Right lobe of liver (tissue), 4 donors: ENCODE measurements at regions not wholly inside any gene's neighbourhood (a gene's known extent, or its start where the extent isn't known, plus 50 kb on each side); places are given as distances from the start of the nearest gene placed in this dataset.

Experiments used
- POLR2A ChIP-seq: fragments of 450-650 bp; IDR thresholded peaks from one replicate; pipeline ENCODE4 v1.6.1; 2017; ENCODE audit warnings: antibody characterized with exemption, mild to moderate bottlenecking
- TF ChIP-seq, protein P1 (sequence below), 4 donors: fragments of 200-600 bp in 3 of 4; fragments of 450-650 bp in 1 of 4; IDR thresholded peaks; one replicate each; pipeline versions ENCODE4 v1.5.1 to v1.8.0; 2016 to 2022; ENCODE audit warnings: antibody characterized with exemption in 4 of 4, mild to moderate bottlenecking in 2 of 4
- donor health status: DM: no; HTN: no; CAD: no.
- donor health status: DM: no; HTN: no; CAD: no.
- donor health status: DM: no; HTN: yes; CAD: no.

DNA sequence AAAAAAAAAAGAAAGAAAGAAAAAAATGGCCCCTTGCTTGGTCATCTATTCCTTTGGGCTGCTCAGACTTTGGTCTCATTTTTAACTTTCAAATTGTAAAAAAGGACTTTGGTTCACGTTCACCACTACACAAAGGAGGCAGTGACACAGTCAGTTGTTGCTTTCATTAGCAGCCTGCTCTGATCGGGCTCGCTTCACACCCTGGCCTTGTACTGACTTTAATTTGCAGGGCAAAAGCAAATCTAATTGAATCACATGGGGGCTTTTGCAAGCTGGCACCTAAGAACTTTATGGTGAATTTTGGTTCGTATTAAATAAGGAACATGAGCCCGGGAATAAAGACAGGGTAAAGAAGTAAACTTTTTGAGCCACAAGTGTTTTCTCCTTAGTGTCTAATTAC, 103.6 kb upstream of the CDH11 start:
- TF ChIP-seq, protein P1, sequence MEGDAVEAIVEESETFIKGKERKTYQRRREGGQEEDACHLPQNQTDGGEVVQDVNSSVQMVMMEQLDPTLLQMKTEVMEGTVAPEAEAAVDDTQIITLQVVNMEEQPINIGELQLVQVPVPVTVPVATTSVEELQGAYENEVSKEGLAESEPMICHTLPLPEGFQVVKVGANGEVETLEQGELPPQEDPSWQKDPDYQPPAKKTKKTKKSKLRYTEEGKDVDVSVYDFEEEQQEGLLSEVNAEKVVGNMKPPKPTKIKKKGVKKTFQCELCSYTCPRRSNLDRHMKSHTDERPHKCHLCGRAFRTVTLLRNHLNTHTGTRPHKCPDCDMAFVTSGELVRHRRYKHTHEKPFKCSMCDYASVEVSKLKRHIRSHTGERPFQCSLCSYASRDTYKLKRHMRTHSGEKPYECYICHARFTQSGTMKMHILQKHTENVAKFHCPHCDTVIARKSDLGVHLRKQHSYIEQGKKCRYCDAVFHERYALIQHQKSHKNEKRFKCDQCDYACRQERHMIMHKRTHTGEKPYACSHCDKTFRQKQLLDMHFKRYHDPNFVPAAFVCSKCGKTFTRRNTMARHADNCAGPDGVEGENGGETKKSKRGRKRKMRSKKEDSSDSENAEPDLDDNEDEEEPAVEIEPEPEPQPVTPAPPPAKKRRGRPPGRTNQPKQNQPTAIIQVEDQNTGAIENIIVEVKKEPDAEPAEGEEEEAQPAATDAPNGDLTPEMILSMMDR (IDR thresholded peaks at IDR 0.05), result no peak
- no peak for TF ChIP-seq POLR2A
